IMR-90 (cell line): ENCODE measurements at regions not wholly inside any gene's neighbourhood (a gene's known extent, or its start where the extent isn't known, plus 50 kb on each side); places are given as distances from the start of the nearest gene placed in this dataset.

Source experiments
- ATAC-seq: fragments of 200-7000 bp; cut with Tn5 transposase; 2 replicates; pipeline ENCODE4 v1.9.1; 2020; ENCODE audit warnings: low read depth, mild to moderate bottlenecking, moderate library complexity
- BruUV-seq: library from RNA; stranded (reverse); fragments of 400-500 nt; replicated peaks from 2 replicates; lab custom pipeline; 2021; lab: Mats Ljungman, UMichigan
- CTCF ChIA-PET: fragments of 300-600 bp; formaldehyde crosslinking; extraction: SDS; loops from one replicate; lab custom pipeline; 2021; ENCODE audit warnings: antibody characterized with exemption; lab: Yijun Ruan, JAX
- POLR2A ChIA-PET: fragments of 300-600 bp; sonication (Branson Sonifier 250); formaldehyde crosslinking; loops from one replicate; lab custom pipeline; 2022; ENCODE audit warnings: antibody characterized with exemption; ENCODE audit not compliant: unreplicated experiment; lab: Charles Lee
- DNase-seq: peaks from one replicate; pipeline ENCODE4 v3.0.0; 2013
- H2AFZ ChIP-seq: replicated peaks from 2 replicates; pipeline ENCODE3; 2013; ENCODE audit warnings: low read length, mild to moderate bottlenecking; ENCODE audit not compliant: poor library complexity
- H2AK5ac ChIP-seq: 2 replicates; pipeline ENCODE4 v1.6.1; 2013; ENCODE audit warnings: low read depth, low read length, inconsistent platforms
- H2AK9ac ChIP-seq: replicated peaks from 2 replicates; pipeline ENCODE3; 2013; ENCODE audit warnings: mild to moderate bottlenecking, low read depth, low read length, moderate library complexity; ENCODE audit not compliant: poor library complexity
- H2BK120ac ChIP-seq: 2 replicates; pipeline ENCODE4 v1.6.1; 2013; ENCODE audit warnings: low read depth, low read length, inconsistent platforms
- H2BK15ac ChIP-seq: 3 replicates; pipeline ENCODE4 v1.6.1; 2013; ENCODE audit warnings: low read depth, low read length, inconsistent platforms
- H2BK20ac ChIP-seq: 2 replicates; pipeline ENCODE4 v1.6.1; 2013; ENCODE audit warnings: low read depth, mild to moderate bottlenecking, inconsistent platforms, low read length, moderate library complexity
- H2BK5ac ChIP-seq: 2 replicates; pipeline ENCODE4 v1.6.1; 2013; ENCODE audit warnings: mild to moderate bottlenecking, low read depth, low read length, inconsistent platforms; ENCODE audit not compliant: poor library complexity, severe bottlenecking
- H3K14ac ChIP-seq: replicated peaks from 2 replicates; pipeline ENCODE4 v1.6.1; 2013; ENCODE audit warnings: low read depth, low read length, inconsistent platforms
- H3K18ac ChIP-seq: 2 replicates; pipeline ENCODE4 v1.6.1; 2013; ENCODE audit warnings: low read depth, low read length, control low read depth
- H3K23ac ChIP-seq: 2 replicates; pipeline ENCODE4 v1.6.1; 2013; ENCODE audit warnings: low read depth, low read length, inconsistent platforms
- H3K27ac ChIP-seq: 2 replicates; pipeline ENCODE4 v1.5.1; 2013; ENCODE audit warnings: mild to moderate bottlenecking, control low read depth, low read length; ENCODE audit not compliant: insufficient read depth
- H3K27me3 ChIP-seq: 2 replicates; pipeline ENCODE4 v1.6.1; 2013; ENCODE audit warnings: low read length; ENCODE audit not compliant: control insufficient read depth, insufficient read depth
- H3K36me3 ChIP-seq: 2 replicates; pipeline ENCODE4 v1.6.1; 2013; ENCODE audit warnings: low read length, mixed read lengths; ENCODE audit not compliant: control insufficient read depth, insufficient read depth
- H3K4ac ChIP-seq: 2 replicates; pipeline ENCODE4 v1.6.1; 2013; ENCODE audit warnings: low read depth, low read length, inconsistent platforms
- H3K4me1 ChIP-seq: 2 replicates; pipeline ENCODE4 v1.6.1; 2013; ENCODE audit warnings: low read length, mixed read lengths; ENCODE audit not compliant: control insufficient read depth, insufficient read depth
- H3K4me2 ChIP-seq: 2 replicates; pipeline ENCODE4 v1.6.1; 2013; ENCODE audit warnings: low read depth, mild to moderate bottlenecking, control low read depth, low read length, moderate library complexity
- H3K4me3 ChIP-seq: 2 replicates; pipeline ENCODE4 v1.5.1; 2013; ENCODE audit warnings: low read depth, mild to moderate bottlenecking, control low read depth, low read length, moderate library complexity; ENCODE audit not compliant: insufficient read depth
- H3K56ac ChIP-seq: 2 replicates; pipeline ENCODE4 v1.6.1; 2013; ENCODE audit warnings: low read length, inconsistent platforms; ENCODE audit not compliant: insufficient read depth; ENCODE audit errors: extremely low read depth
- H3K79me1 ChIP-seq, 2 experiments: 2 replicates each; pipeline ENCODE4 v1.6.1; 2013; ENCODE audit warnings: low read length in 2 of 2, inconsistent platforms in 1 of 2, low read depth in 1 of 2
- H3K9ac ChIP-seq: 2 replicates; pipeline ENCODE4 v1.6.1; 2013; ENCODE audit warnings: low read depth, low read length, control low read depth
- H3K9me1 ChIP-seq: 2 replicates; pipeline ENCODE4 v1.6.1; 2013; ENCODE audit warnings: low read length, inconsistent platforms; ENCODE audit not compliant: insufficient read depth
- H3K9me3 ChIP-seq: 2 replicates; pipeline ENCODE4 v1.6.1; 2013; ENCODE audit warnings: low read length; ENCODE audit not compliant: control insufficient read depth, insufficient read depth
- H4K20me1 ChIP-seq: 2 replicates; pipeline ENCODE4 v1.6.1; 2013; ENCODE audit warnings: low read length, inconsistent platforms; ENCODE audit not compliant: insufficient read depth
- H4K5ac ChIP-seq: 2 replicates; pipeline ENCODE4 v1.6.1; 2013; ENCODE audit warnings: mild to moderate bottlenecking, low read depth, low read length, control low read depth
- H4K8ac ChIP-seq, 2 experiments: 2 replicates each; pipeline ENCODE4 v1.6.1; 2013; ENCODE audit warnings: low read depth in 2 of 2, low read length in 2 of 2, control low read depth in 1 of 2, inconsistent platforms in 1 of 2
- H4K91ac ChIP-seq: 2 replicates; pipeline ENCODE4 v1.6.1; 2013; ENCODE audit warnings: low read depth, low read length, inconsistent platforms; ENCODE audit not compliant: insufficient read depth
- CHD1 ChIP-seq: IDR thresholded peaks from 2 replicates; pipeline ENCODE4 v1.6.1; 2012; ENCODE audit warnings: low read depth, low read length, improper control_type of control experiment
- FOS ChIP-seq: fragments of 150-350 bp; IDR thresholded peaks from 2 replicates; pipeline ENCODE4 v1.6.1; 2016; ENCODE audit warnings: low read depth, low read length
- MXI1 ChIP-seq: IDR thresholded peaks from 2 replicates; pipeline ENCODE4 v1.6.1; 2012; ENCODE audit warnings: low read depth, mild to moderate bottlenecking, low read length, moderate library complexity, borderline replicate concordance
- RAD21 ChIP-seq: IDR thresholded peaks from 2 replicates; pipeline ENCODE4 v1.6.1; 2012; ENCODE audit warnings: low read length, improper control_type of control experiment
- WGBS, 2 experiments: methylation state at CpG; one replicate each; pipeline versions ENCODE4 v1.1.5 to v1.1.7; 2013; ENCODE audit warnings: missing lambda C conversion rate in 2 of 2; ENCODE audit not compliant: insufficient read length in 1 of 2; ENCODE audit errors: extremely low coverage in 2 of 2; 5-methylcytosine and 5-hydroxymethylcytosine counted together
- dilution Hi-C: fragments of 300-500 bp; cut with HindIII; formaldehyde crosslinking; loops from one replicate; pipeline ENCODE4 v1.14.3; 2018; ENCODE audit warnings: low sequenced_read_pairs; ENCODE audit not compliant: unreplicated experiment
- in situ Hi-C: fragments of 300-500 bp; cut with MboI; formaldehyde crosslinking; loops from 3 replicates; pipeline ENCODE4 v1.14.3; 2019; ENCODE audit warnings: low sequenced_read_pairs, inconsistent platforms, mixed read lengths
- intact Hi-C: fragments of 100-400 bp; cut with micrococcal nuclease; formaldehyde crosslinking; loops from 2 replicates; pipeline ENCODE4 v1.10.0; 2022

GRCh38 chr18:55138401-55138800 lies 179.1 kb upstream of the CCDC68 start:
- Histone ChIP-seq H4K5ac (no peak overlapping the region), H3K18ac (no peak overlapping the region), H2BK15ac (no peak overlapping the region), H3K27ac (no peak overlapping the region), H3K56ac (no peak overlapping the region), H3K14ac (no peak overlapping the region), H3K36me3 (no peaks in the 10 kb centered on the region), H4K20me1 (no peaks in the 10 kb centered on the region), H2BK120ac (no peak overlapping the region), H3K4ac (no peak overlapping the region), H3K23ac (no peak overlapping the region), H3K9ac (no peak overlapping the region), H2AK9ac (no peak overlapping the region), H2BK5ac (no peak overlapping the region), H2AFZ (no peak overlapping the region), H3K4me3 (no peak overlapping the region), H3K27me3 (peaks cover 3% of the 10 kb centered on the region; the same call in 1 of the 2 replicates), H3K9me1 (no peaks in the 10 kb centered on the region), H4K91ac (no peak overlapping the region), H3K79me1 (no peaks in the 10 kb centered on the region), H2AK5ac (no peak overlapping the region), H4K8ac (no peak overlapping the region), H3K9me3 (0 out of 2 replicates have a peak, but pooled peaks cover under 1% of the 10 kb centered on the region), H2BK20ac (no peak overlapping the region), H3K4me2 (no peak overlapping the region), H3K4me1 (peaks cover 3% of the 10 kb centered on the region; the same call in 1 of the 2 replicates)
- dilution Hi-C loops (no loop called here), in situ Hi-C loops (no loop called here), intact Hi-C loops (no loop called here)
- WGBS, 2 experiments, result 100% methylated on average over 1 of the region's 4 CpGs; no CpG with 5 or more reads in 1 of the 2 experiments
- CTCF ChIA-PET, result no interaction called here
- POLR2A ChIA-PET, result no interaction called here
- ATAC-seq (no peak), DNase-seq (no peak)
- no TSS peak for BruUV-seq
- TF ChIP-seq RAD21 (no peak), FOS (no peak), CHD1 (no peak), MXI1 (no peak)
